ENCODE measurements at regions not wholly inside any gene's neighbourhood (a gene's known extent, or its start where the extent isn't known, plus 50 kb on each side); places are given as distances from the start of the nearest gene placed in this dataset.

DNA sequence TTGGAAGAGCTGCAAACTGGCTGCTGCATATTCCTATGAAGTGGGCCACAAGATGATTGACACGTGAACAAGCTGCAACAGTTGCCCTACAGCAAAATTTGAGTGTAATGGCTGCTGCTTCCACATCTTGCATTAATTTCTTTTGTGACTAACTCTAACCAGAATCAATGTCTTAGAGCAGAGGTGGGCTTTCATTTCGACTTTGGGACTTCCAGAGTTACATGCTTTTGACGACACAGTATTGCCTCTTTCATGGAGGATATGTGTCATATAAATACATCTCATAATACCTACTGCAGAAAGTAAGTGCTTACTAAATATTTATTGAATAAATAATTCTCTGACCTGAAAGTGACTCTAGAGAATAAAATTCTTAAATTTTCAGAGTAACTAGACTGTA is 340.7 kb upstream of the KCNH8 start:
- H3K4ac ChIP-seq (replicated peaks; ENCODE audit: insufficient read length, low read depth, low read length), result no peak overlapping the region
- no peak overlapping the region for H4K91ac ChIP-seq (replicated peaks; ENCODE audit: insufficient read length, low read length)
- H2BK120ac ChIP-seq (replicated peaks; ENCODE audit: low read depth, low read length), result no peak overlapping the region
- ChIA-PET POLR2A (ENCODE audit: partially characterized antibody) (no interaction called here), CTCF (ENCODE audit: partially characterized antibody) (no interaction called here)
- no peaks in the 10 kb centered on the region for H3K36me3 ChIP-seq (ENCODE audit: control insufficient read depth in 2 of 4, insufficient read depth in 4 of 4, low read length in 3 of 4)
- H2BK20ac ChIP-seq (ENCODE audit: low read length), result no peak overlapping the region
- no peak overlapping the region for H2BK15ac ChIP-seq (ENCODE audit: low read length)
- H3K27me3 ChIP-seq (replicated peaks in 1 of 4; ENCODE audit: control insufficient read depth in 3 of 4, extremely low read depth in 1 of 4, insufficient read depth in 3 of 4, low read length in 3 of 4), result no peaks in the 10 kb centered on the region
- 85% methylated on average over 3 of the region's 3 CpGs; no CpG with 5 or more reads in 1 of the 2 experiments for WGBS, 2 experiments (ENCODE audit: extremely low coverage in 1 of 2, insufficient coverage in 1 of 2, insufficient read length in 1 of 2, insufficient replicate concordance in 2 of 2, low coverage in 1 of 2, low lambda C conversion rate in 2 of 2, missing lambda C conversion rate in 1 of 2)
- H4K8ac ChIP-seq (ENCODE audit: extremely low read depth, insufficient read depth, low read length), result no peak overlapping the region
- H3K14ac ChIP-seq (ENCODE audit: insufficient read length), result no peak overlapping the region
- H3K23ac ChIP-seq (ENCODE audit: insufficient read length), result no peak overlapping the region
- FAIRE-seq (no peak), DNase-seq (ENCODE audit: low read depth in 1 of 2, low spot score in 2 of 2) (no peak)
- no peak overlapping the region for H3K4me3 ChIP-seq (ENCODE audit: extremely low read depth in 1 of 4, insufficient read depth in 2 of 4, low read depth in 3 of 4, low read length in 4 of 4)
- TF ChIP-seq SP4 (IDR thresholded peaks at IDR 0.05; ENCODE audit: low read length) (no peak), ATF2 (IDR thresholded peaks at IDR 0.05; ENCODE audit: low read length) (no peak), POLR2A (IDR thresholded peaks at IDR 0.05; ENCODE audit: control extremely low read depth in 1 of 2, low read depth in 2 of 2, low read length in 2 of 2) (no peak), TBP (IDR thresholded peaks at IDR 0.05; ENCODE audit: low read depth, low read length) (no peak)
- H3K9ac ChIP-seq (replicated peaks in 1 of 4; ENCODE audit: extremely low read depth in 1 of 4, low read depth in 3 of 4, low read length in 3 of 4), result no peak overlapping the region
- no peaks in the 10 kb centered on the region for H3K23me2 ChIP-seq (ENCODE audit: low read depth, low read length)
- H2AK5ac ChIP-seq (ENCODE audit: low read depth, low read length), result no peak overlapping the region
- H4K20me1 ChIP-seq (replicated peaks in 1 of 2; ENCODE audit: control insufficient read depth in 1 of 2, insufficient read depth in 2 of 2, low read length in 2 of 2), result no peaks in the 10 kb centered on the region
- no peaks in the 10 kb centered on the region for H3K79me1 ChIP-seq (ENCODE audit: low read depth, low read length)
- H2BK12ac ChIP-seq (ENCODE audit: low read depth, low read length), result no peak overlapping the region
- H3K56ac ChIP-seq (replicated peaks; ENCODE audit: insufficient read length, low read depth, low read length), result no peak overlapping the region
- no peak overlapping the region for H3K27ac ChIP-seq (ENCODE audit: low read depth, low read length)
- no peaks in the 10 kb centered on the region for H3K9me3 ChIP-seq (ENCODE audit: insufficient read depth in 2 of 2, low read depth in 1 of 2, low read length in 1 of 2)
- H2AFZ ChIP-seq (ENCODE audit: low read length), result no peak overlapping the region
- no peak overlapping the region for H2BK5ac ChIP-seq (ENCODE audit: low read depth, low read length)
- no peak overlapping the region for H3K18ac ChIP-seq (ENCODE audit: extremely low read depth, low read length)
- no peaks in the 10 kb centered on the region for H3K79me2 ChIP-seq (ENCODE audit: control insufficient read depth in 1 of 2, insufficient read depth in 2 of 2, low read length in 2 of 2)
- no peaks in the 10 kb centered on the region for H3K4me1 ChIP-seq (replicated peaks in 1 of 4; ENCODE audit: control insufficient read depth in 3 of 4, insufficient read depth in 4 of 4, low read length in 3 of 4)
- no peak overlapping the region for H3K4me2 ChIP-seq (ENCODE audit: insufficient read depth in 1 of 2, low read depth in 2 of 2, low read length in 2 of 2)
- H4K5ac ChIP-seq (ENCODE audit: insufficient read length, low read depth, low read length), result no peak overlapping the region

All from H1 (cell line).